A673 (cell line): ENCODE measurements at regions not wholly inside any gene's neighbourhood (a gene's known extent, or its start where the extent isn't known, plus 50 kb on each side); places are given as distances from the start of the nearest gene placed in this dataset.

Source experiments
- CTCF ChIP-seq: fragments of 300-800, 200-600 bp; sonication (generic); conservative IDR thresholded peaks from 2 replicates; pipeline ENCODE4 v1.5.1; 2017; ENCODE audit warnings: low read depth, mild to moderate bottlenecking, antibody characterized with exemption, low read length, moderate library complexity, mixed read lengths
- EZH2 ChIP-seq: fragments of 200-600 bp; sonication (generic); IDR thresholded peaks from 2 replicates; pipeline ENCODE4 v1.6.1; 2017; ENCODE audit warnings: borderline replicate concordance, low read depth, mild to moderate bottlenecking, mixed read lengths, antibody characterized with exemption, low read length; ENCODE audit not compliant: poor library complexity, severe bottlenecking

- no peak for TF ChIP-seq CTCF
- no peak for TF ChIP-seq EZH2
Measured at GRCh38 chr11:38005597-38005996, 1407.6 kb upstream of the RAG2 start.
